Astrocyte of the hippocampus (primary cell): ENCODE measurements at regions not wholly inside any gene's neighbourhood (a gene's known extent, or its start where the extent isn't known, plus 50 kb on each side); places are given as distances from the start of the nearest gene placed in this dataset.
"Not testable (repeated sequence)": the region's sequence is repeated elsewhere in the genome, so short reads cannot be mapped to it uniquely, and the experiment has no call there.

ENCODE experiments used
- DNase-seq: peaks from one replicate; pipeline ENCODE4 v3.0.0; 2011; ENCODE audit warnings: low read depth, low spot score

DNA sequence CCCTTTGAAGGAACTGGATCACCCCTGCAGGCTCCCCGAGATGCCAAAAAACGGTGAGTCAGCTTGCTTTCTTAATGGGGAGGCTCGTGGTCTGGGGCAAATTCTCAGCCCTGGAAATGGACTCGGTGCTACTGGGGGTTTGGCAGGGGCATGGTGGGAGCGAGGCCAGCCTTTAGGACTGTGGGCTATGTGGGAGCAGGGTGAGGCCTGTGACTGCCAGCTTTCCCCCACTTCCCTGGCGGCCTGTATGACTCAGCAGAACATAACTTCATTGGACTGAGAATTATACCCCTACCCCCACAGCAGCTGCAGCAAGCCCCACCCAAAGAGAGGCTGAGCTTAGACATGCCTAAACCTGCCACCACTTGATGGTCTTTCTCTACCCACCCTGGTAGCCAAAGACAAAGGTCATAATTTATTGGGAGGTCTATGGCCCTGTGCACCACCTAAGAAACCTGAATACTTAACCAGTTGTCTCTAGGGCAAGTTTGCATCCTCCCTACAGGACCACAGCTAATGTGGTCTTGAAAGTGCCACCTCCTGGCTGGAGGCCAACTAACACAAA, 325.3 kb downstream of the TLE1 start:
- DNase-seq: peak; percentile 28

DNA sequence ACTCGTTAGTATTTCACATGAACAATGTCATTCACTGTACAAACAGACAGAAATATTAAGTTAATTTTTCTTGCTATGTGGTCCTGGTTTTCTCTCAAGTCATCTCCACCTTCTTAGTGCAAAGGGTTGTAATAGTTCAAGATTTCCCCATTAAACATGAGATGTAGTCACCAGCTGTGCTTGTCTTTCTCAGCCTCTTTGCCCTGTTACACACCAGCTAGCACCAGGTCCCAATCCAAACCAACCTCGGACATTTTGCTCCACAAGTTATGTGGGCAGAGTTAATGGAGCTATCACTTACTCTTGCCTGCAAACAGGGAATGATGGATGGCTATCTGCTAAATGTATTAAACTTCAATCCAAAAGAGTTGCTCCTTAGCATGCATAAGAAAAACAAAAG, 328.1 kb downstream of the TLE1 start:
- no peak for DNase-seq

DNA sequence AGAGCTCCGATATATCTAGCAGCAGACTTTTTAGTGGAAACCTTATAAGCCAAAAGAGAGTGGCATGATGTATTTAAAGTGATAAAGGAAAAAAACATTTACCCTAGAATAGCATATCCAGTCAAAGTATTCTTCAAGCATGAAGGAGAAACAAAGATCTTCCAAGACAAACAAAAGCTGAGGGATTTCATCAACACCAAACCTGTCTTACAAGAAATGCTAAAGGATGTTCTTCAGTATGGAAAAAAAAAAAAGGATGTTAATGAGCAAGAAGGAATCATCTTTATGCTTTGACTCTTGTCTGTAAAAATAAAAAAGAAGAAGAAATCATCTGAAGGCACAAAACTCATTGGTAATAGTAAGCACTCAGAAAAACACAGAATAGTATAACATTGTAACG, 338.2 kb downstream of the TLE1 start:
- DNase-seq: no peak

DNA sequence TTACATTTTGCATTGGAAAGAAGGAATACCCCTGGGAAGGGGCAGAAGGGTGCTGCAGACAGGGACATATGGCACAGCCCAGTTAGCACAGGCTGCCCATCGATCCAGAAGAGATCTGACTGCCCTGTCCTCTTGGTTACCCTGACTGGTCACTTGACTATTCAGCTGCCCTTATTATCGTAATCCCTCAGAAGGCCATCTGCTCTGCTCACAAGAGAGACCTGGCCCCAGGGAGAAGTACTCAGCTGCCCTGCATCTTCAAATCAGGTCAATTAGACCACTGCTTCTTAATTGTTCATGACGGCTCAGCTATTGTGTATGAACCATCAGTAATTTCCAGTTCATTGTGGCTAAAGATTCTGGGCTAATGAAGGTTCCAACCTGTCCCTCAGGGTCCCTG, 345.0 kb downstream of the TLE1 start:
- DNase-seq: no peak

DNA sequence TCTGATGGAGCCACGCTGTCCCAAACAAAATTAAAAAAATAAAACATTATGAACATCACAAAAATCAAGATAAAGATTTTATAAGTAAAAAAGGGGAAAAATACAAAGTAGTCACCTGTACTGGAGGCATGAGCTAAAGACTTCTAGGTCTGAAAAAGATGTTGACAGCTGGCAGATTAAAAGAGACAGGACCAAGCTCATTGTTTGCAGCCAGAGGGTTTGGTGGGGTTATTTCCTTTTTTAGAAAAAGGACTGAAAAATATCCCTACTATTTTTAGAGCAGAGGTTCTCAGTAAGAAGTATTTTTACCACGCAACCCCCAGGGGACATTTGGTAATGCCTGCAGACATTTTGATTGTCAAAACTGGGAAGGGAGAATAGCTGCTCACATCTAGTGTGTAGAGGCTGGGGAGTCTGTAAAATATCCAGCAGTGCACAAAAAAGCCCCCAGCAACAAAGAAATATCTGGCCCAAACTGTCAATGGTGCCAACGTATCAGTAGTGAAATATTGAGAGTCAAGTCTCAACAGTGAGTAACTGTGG, 353.4 kb downstream of the TLE1 start:
- no peak for DNase-seq

DNA sequence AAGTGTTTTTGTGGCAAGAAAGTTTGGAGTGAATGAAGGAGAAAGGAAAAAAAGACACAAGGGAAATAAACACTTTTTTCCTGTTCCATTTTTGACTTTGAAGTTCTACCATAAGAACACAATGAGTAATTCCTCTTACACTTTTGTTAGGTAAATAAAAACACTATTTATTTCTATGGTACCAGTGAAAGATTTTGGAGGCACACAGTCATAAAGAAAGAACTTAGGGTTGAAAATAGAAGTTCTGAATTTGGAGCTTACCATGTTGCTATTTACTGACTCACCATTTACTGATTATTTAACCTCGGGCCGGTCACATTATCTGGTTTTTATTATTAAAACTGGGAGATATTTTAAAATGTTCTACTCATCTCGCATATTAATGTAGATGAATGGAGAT, 367.8 kb downstream of the TLE1 start:
- no peak for DNase-seq

DNA sequence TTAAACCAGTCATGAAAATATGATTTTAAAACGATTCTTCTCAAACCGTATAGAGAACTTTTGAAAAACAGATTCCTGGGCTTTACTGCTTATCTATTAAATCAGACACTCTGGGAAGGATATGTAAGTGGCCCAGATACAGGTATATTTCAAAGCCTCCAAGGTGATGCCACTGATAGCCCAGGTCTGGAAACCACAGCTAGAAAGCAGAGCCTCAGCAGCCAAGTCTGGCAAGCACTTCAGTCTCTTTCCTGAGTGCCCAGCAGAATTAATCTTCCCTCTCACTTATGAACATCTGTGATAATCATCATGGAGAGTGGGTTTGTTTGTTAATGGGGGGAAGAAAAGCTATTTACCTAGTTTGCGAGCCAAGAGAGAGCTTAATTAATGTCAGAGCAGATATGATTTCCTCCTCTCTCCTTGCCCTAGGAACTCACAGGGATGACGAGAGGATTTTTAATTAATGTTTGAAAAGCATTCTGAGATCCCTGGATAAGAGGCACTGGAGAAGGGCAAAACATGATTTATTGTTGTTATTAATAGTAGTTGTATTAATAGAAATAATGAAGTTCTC, 368.4 kb downstream of the TLE1 start:
- DNase-seq: no peak

DNA sequence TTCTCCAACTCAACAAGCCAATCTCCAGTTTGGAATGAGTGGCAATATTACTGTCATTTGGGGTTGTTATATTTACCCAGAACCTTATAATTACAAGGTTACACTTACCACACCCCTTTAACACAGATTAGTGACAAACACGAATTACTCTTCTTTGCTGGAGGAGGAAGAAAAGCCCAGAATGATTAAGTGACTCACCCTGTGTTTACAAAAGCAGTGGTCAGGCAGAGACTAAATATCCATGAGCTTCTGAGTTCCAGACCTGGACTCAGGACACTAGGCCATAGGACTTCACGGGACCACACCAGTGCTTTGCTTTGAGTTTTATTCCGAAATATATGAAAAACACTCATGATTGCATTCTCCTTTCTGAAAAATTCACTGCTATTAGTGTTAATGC, 370.8 kb downstream of the TLE1 start:
- peak; percentile 63 for DNase-seq

DNA sequence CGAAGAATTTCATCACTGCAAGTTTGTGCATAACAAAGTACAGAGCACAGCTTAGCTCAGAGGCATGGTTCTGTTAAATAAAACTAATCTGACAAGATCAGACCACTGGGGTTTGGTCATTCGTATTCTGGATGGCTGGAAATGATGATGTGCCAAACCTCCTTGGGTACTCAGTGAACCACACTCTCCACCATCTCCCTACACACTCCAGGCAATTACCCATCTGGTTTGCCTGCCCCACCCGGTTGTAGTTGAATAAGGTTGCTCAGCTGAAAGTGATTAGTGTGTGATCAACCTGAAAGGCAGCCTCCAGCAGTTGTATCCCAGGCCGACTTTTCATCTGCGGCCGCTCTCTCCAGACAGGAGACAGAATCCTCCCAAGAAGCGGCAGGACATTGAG, 371.4 kb downstream of the TLE1 start:
- DNase-seq: peak; percentile 61

DNA sequence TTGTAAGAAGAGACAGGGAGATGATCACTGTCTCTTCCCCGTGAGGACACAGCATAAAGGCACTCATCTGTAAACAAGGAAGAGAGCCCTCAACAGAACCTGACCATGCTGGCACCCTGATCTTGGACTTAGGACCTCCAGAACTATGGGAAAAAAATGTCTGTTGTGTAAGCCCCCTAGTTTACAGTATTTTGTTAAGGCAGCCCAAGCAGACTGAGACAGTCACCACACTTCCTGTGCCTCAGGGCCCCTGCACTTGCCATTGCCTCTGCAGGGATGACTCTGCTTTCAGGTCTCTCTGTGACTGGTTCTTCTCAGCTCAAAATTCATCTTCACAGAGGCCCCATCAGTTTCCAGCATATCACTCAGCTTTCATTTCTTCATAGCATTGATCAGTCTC, 372.1 kb downstream of the TLE1 start:
- DNase-seq: no peak

DNA sequence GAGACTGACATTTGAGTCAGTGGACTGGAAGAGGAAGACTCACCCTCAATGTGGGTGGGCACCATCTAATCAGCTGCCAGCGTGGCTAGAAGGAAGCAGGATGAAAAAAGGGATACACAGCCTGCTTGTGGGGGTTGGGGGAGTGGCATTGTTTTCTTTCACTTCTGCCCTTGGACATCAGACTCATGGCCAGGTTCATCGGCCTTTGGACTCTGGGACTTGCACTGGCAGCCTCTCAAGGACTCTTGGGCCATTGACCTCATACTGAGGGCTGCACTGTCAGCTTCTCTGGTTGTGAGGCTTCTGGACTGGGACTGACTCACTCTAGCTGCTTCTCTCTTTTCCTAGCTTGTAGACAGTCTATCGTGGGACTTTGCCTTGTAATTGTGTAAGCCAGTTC, 374.9 kb downstream of the TLE1 start:
- no peak for DNase-seq

DNA sequence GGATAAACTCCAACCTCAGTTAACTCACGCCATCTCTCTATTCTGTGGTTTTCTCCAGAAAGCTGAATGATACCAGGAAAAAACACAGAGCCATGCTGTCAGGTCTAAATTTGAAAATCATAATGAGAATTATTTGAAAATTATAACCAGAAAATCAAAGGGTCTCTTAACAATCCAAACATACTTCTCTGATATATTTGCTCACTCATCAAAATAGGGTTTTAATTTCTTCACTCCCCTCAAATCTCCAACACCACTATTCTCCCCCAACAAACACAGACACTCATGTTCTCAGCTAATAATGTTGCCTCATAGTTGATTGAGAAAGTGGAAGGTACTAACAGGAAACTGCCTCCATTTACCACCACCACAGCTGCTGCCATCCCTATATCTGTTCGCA, 375.5 kb downstream of the TLE1 start:
- no peak for DNase-seq

DNA sequence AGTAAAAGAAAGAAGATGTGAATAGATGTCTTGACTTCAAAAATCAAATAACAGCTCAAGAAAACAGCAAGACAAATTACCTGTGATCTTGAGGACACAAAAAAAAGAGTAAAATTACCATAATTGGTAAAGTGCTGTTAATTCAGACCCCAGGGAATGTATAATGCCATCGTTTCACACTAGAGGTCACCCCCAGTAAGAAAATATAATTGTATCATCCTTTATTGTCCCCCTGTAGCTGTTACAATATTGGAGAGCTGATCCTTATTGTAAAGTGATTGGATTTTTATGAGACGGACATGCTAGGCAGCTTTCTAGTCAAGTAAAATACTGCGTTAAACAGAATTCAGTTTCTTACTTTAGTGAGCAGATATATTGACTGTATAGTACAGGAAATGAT, 377.0 kb downstream of the TLE1 start:
- DNase-seq: no peak

DNA sequence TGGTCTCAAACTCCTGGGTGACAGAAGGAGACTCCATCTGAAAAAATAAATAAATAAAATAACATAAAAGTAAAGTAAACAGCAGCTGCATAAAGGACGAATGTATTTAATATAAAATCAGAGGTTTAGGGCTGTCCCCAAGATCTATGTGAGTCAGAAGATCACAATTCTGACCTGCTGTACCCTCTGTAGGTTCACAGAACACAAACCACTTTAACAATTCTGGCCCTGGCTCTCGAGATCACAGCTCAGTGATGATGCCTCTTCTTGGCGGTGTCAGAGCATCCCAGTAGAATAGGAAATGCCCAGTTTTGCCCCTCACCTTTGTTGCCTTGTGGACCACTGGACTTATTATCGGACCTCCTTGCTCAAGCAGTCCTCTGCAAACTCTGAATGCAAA, 380.9 kb downstream of the TLE1 start:
- no peak for DNase-seq

DNA sequence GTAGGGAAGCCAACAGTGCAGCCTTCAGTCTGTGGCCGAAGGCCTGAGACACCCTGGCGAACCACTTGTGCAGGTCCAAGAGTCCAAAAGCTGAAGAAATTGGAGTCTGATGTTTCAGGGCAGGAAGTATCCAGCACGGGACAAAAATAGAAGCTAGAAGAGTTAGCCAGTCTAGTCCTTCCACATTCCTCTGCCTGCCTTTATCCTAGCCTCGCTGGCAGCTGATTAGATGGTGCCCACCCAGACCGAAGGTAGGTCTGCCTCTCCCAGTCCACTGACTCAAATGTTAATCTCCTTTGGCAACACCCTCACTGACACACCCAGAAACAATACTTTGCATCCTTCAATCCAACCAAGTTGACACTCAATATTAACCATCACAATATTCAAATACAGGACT, 381.6 kb downstream of the TLE1 start:
- DNase-seq: not testable (repeated sequence)

DNA sequence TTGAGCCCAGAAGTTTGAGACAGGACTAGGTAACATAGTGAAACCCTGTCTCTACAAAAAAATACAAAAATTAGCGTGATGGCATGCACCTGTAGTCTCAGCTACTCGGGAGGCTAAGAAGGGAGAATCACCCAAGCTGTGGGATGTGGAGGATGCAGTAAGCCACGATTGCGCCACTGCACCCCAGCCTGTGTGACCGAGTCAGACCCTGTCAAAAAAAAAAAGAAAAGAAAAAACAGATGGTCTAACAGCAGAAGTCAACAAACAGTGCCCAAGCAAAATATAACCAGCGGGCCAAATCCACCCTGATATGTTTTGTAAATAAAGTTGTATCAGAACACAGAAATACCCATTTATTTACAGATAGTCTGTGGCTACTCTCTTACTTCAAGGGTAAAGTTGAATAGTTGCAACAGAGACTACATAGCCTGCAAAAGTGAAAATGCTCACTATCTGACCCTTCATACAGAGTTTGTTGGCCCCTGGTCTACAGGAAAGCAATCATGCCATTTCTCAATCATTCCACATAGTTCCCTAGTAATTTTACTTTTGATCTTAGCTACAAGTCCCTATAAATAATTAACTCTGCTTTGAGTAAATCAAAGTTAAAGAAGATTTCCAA, 383.7 kb downstream of the TLE1 start:
- no peak for DNase-seq

DNA sequence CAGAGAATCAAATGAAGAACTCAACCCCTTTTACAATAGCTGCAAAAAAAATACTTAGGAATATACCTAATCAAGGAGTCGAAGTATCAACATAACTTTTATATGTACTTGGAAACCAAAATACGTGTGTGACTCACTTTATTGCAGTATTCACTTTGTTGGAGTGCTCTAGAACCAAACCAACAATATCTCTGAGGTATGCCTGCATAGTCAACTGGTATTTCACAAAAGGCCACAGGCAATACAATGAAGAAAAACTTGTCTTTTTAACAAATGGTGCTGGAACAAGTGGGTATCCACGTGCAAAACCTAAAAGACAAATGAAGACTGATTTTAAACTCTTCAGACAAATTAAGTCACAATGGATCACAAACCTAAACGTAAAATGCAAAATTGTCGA, 385.7 kb downstream of the TLE1 start:
- DNase-seq: no peak

DNA sequence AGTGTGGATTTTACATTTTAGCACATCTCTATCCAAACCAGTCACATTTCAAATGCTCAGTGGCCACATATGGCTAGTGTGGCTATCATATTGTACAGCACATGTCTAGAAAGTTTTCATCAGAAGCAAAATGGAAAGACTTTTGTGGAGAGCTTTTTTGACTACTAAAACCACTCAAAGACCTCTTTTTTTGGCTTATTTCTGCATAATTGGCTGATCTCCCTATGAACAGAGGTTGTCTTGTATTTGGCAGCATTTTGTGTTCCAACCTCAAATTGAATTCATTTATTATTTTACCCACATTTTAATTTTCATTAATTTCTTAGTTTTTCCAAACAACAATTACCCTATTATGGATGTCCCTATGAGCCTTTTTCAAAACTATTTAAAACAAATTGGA, 395.7 kb downstream of the TLE1 start:
- DNase-seq: peak; percentile 19

DNA sequence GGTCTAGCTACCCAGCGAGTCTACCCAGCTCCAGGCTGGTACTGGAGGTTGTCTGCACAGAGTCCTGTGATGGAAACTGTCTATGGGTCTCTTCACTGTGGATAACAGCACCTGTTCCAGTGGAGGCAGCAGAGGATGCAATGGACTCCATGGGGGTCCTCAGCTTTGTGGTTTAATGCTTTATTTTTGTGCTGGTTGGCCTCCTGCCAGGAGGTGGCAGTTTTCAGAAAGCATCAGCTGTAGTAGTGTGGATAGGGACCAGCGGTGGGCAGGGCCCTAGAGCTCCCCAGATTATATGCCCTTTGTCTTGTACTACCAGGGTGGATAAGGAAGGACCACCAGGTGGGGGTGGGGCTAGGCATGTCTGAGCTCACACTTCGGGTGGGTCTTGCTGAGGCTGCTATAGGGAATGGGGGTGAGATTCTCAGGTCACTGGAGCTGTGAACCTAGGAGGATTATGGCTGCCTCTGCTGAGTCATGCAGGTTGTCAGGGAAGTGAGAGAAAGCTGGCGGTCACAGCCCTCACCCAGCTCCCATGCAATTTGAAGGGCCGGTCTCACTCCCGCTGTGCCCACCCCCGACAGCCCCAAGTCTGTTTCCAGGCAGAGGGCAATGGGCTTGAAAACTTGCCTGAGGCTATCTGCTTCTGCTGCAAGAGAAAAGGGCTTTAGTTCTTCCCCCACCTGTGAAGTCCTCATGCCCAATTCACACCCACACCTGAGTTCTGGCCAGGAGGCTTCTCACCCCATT, 397.1 kb downstream of the TLE1 start:
- DNase-seq: no peak

DNA sequence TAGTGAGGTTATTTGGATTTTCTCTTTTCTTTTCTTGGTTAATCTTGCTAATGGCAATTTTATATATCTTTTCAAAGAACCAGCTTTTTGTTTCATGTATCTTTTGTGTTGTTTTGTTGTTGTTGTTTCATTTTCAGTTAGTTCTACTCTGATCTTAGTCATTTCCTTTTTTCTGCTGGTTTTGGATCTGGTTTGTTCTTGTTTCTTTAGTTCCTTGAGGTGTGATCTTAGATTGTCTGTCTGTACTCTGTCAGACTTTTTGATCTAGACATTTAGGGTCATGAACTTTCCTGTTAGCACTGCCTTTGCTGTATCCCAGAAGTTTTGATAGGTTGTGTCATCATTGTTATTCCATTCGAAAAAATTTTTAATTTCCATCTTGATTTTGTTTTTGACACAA, 399.7 kb downstream of the TLE1 start:
- DNase-seq: no peak

DNA sequence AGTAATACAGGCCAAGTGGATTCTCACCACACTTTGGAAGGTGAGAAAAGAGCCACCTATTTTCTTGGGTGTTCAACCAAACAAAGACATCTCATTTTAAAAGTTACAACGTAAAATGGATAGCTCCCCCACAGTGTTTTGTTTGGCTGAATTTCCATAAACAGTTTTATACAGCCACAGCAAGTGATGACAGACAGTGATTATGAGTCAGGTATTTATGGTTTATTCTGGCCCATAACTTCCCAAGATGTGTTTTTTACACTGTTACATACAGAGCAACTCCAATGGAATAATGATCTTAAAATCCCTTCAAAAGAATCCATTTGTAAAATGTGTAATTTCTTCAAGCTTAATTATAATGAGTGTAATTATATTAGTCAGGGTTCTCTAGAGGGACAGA, 421.3 kb downstream of the TLE1 start:
- DNase-seq: peak; percentile 5

DNA sequence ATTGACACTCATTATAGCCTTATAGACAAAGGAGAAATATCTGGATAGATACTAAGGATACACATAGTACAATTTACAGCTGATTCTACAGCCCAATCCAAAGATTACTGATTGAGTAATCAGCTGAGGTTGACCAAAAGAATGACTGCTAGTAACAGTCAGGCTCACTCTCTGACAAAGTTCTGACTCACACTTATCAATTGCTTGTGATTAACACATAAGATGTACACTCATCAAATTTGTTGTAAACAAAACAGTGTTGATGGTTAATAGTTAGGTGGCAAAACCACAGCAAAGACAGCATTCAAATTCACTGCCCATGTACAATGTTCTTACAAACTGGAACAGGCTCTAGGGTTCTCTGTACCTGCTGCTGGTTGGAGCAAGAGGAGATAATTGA, 422.7 kb downstream of the TLE1 start:
- peak; percentile 51 for DNase-seq

DNA sequence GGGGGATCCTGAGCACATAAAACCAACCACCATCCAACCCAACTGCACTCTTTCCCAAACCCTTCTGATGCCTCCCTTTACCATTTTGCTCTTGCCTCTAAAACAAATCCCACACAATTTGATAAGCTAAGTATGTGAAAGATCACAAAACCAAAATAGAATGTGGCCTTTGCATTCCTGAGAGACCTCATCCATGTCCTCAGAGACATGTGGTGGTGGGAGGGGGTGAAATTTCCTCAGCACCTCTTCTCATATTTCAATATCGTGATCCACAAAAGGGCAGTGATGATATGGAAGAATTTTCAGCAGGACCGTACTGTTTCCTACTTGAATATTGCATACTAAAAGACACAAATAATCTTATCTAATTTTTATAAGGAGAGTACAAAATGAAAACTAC, 423.3 kb downstream of the TLE1 start:
- peak; percentile 17 for DNase-seq
